Urothelium cell line (cell line): ENCODE measurements at regions not wholly inside any gene's neighbourhood (a gene's known extent, or its start where the extent isn't known, plus 50 kb on each side); places are given as distances from the start of the nearest gene placed in this dataset.

Source experiments
- DNase-seq: peaks from one replicate; pipeline ENCODE4 v3.0.0; 2011; ENCODE audit warnings: low spot score, mixed read lengths
- FAIRE-seq: peaks from 2 replicates; lab custom pipeline; 2011; peaks lifted over from hg19 to GRCh38; lab: Jason Lieb, UNC

GRCh38 chr11:80084608-80085007 lies 643.8 kb upstream of the TENM4 start:
- DNase-seq = no peak
- FAIRE-seq = no peak

- FAIRE-seq = no peak
Measured at GRCh38 chr11:80083531-80083951, 642.7 kb upstream of the TENM4 start.

GRCh38 chr11:80082406-80082805 lies 641.6 kb upstream of the TENM4 start:
- FAIRE-seq (no peak), DNase-seq (no peak)

More at GRCh38 chr11:80083531-80083951, 642.7 kb upstream of the TENM4 start:
- peak; percentile 23 for DNase-seq

- no peak for DNase-seq
- no peak for FAIRE-seq
Measured at GRCh38 chr11:80077113-80077512, 636.3 kb upstream of the TENM4 start.

- FAIRE-seq = no peak
Measured at GRCh38 chr11:80074837-80075236, 634.0 kb upstream of the TENM4 start.

GRCh38 chr11:80066291-80066690 lies 625.5 kb upstream of the TENM4 start:
- FAIRE-seq (no peak), DNase-seq (no peak)

More at GRCh38 chr11:80074837-80075236, 634.0 kb upstream of the TENM4 start:
- DNase-seq = no peak

- FAIRE-seq (no peak), DNase-seq (no peak)
Measured at GRCh38 chr11:80065086-80065485, 624.3 kb upstream of the TENM4 start.

GRCh38 chr11:80061056-80061455 lies 620.2 kb upstream of the TENM4 start:
- FAIRE-seq = no peak
- DNase-seq = no peak

- no peak for FAIRE-seq
- DNase-seq = no peak
Measured at GRCh38 chr11:80054582-80055165, 613.8 kb upstream of the TENM4 start.

GRCh38 chr11:80048513-80048912 lies 607.7 kb upstream of the TENM4 start:
- no peak for DNase-seq
- no peak for FAIRE-seq

- FAIRE-seq (no peak), DNase-seq (no peak)
Measured at GRCh38 chr11:80041136-80042000, 600.5 kb upstream of the TENM4 start.

- FAIRE-seq = no peak
Measured at GRCh38 chr11:80034801-80035200, 594.0 kb upstream of the TENM4 start.

GRCh38 chr11:80031014-80031600 lies 590.3 kb upstream of the TENM4 start:
- DNase-seq (no peak), FAIRE-seq (no peak)

More at GRCh38 chr11:80034801-80035200, 594.0 kb upstream of the TENM4 start:
- DNase-seq = no peak

GRCh38 chr11:80028998-80029397 lies 588.2 kb upstream of the TENM4 start:
- FAIRE-seq = no peak
- no peak for DNase-seq

GRCh38 chr11:80024119-80024518 lies 583.3 kb upstream of the TENM4 start:
- FAIRE-seq = no peak
- DNase-seq = no peak

- no peak for FAIRE-seq
- no peak for DNase-seq
Measured at GRCh38 chr11:80023386-80023785, 582.6 kb upstream of the TENM4 start.

- DNase-seq (no peak), FAIRE-seq (no peak)
Measured at GRCh38 chr11:80010536-80010935, 569.7 kb upstream of the TENM4 start.

GRCh38 chr11:80009081-80009480 lies 568.3 kb upstream of the TENM4 start:
- FAIRE-seq (no peak), DNase-seq (no peak)

- FAIRE-seq = no peak
Measured at GRCh38 chr11:80007616-80008015, 566.8 kb upstream of the TENM4 start.

GRCh38 chr11:79990141-79990540 lies 549.3 kb upstream of the TENM4 start:
- FAIRE-seq (no peak), DNase-seq (no peak)

More at GRCh38 chr11:80007616-80008015, 566.8 kb upstream of the TENM4 start:
- no peak for DNase-seq

- no peak for FAIRE-seq
- no peak for DNase-seq
Measured at GRCh38 chr11:79982185-79982584, 541.4 kb upstream of the TENM4 start.

GRCh38 chr11:79980916-79981315 lies 540.1 kb upstream of the TENM4 start:
- DNase-seq = no peak
- FAIRE-seq = no peak
